DND-41 (cell line): ENCODE measurements at regions not wholly inside any gene's neighbourhood (a gene's known extent, or its start where the extent isn't known, plus 50 kb on each side); places are given as distances from the start of the nearest gene placed in this dataset.

Experiments
- ATAC-seq: fragments of 200-7000 bp; cut with Tn5 transposase; 3 replicates; pipeline ENCODE4 v1.9.1; 2021; ENCODE audit warnings: low read depth; ENCODE audit not compliant: insufficient read depth
- DNase-seq: peaks from one replicate; pipeline ENCODE4 v3.0.0-alpha.2; 2020
- H2AFZ ChIP-seq: 2 replicates; pipeline ENCODE4 v1.6.0; 2012; ENCODE audit warnings: low read depth, low read length
- H3K27ac ChIP-seq: 2 replicates; pipeline ENCODE4 v1.5.1; 2012; ENCODE audit warnings: low read length, inconsistent platforms
- H3K27me3 ChIP-seq: fragments of 200-600 bp; sonication (generic); 2 replicates; pipeline ENCODE4 v1.6.0; 2012; ENCODE audit warnings: low read length, mild to moderate bottlenecking, inconsistent platforms; ENCODE audit not compliant: insufficient read depth, poor library complexity
- H3K36me3 ChIP-seq: 2 replicates; pipeline ENCODE4 v1.5.1; 2012; ENCODE audit warnings: low read length, inconsistent platforms; ENCODE audit not compliant: insufficient read depth
- H3K4me1 ChIP-seq: 2 replicates; pipeline ENCODE4 v1.5.1; 2012; ENCODE audit warnings: mild to moderate bottlenecking, low read length; ENCODE audit not compliant: insufficient read depth
- H3K4me2 ChIP-seq: 2 replicates; pipeline ENCODE4 v1.6.0; 2012; ENCODE audit warnings: mild to moderate bottlenecking, moderate library complexity, low read length, inconsistent platforms; ENCODE audit not compliant: insufficient read depth
- H3K4me3 ChIP-seq, 2 experiments: fragments of 200-600 bp in 1 of 2; shearing (Covaris generic) in 1 of 2; 2 replicates each; pipeline ENCODE4 v1.5.1; 2012 to 2016; ENCODE audit warnings: inconsistent platforms in 2 of 2, low read length in 2 of 2, mild to moderate bottlenecking in 2 of 2, low read depth in 1 of 2, moderate library complexity in 1 of 2
- H3K79me2 ChIP-seq: 2 replicates; pipeline ENCODE4 v1.6.0; 2012; ENCODE audit warnings: low read length, inconsistent platforms; ENCODE audit not compliant: insufficient read depth
- H3K9ac ChIP-seq: 2 replicates; pipeline ENCODE4 v1.6.0; 2012; ENCODE audit warnings: low read depth, mild to moderate bottlenecking, inconsistent platforms, low read length, moderate library complexity
- H3K9me3 ChIP-seq: 2 replicates; pipeline ENCODE4 v1.5.1; 2012; ENCODE audit warnings: low read length, moderate library complexity, mild to moderate bottlenecking, inconsistent platforms; ENCODE audit not compliant: insufficient read depth, severe bottlenecking
- H4K20me1 ChIP-seq: 2 replicates; pipeline ENCODE4 v1.6.0; 2012; ENCODE audit warnings: low read length; ENCODE audit not compliant: insufficient read depth
- CTCF ChIP-seq: IDR thresholded peaks from 2 replicates; pipeline ENCODE4 v1.5.1; 2012; ENCODE audit warnings: borderline replicate concordance, low read length, moderate library complexity, mild to moderate bottlenecking; ENCODE audit not compliant: poor library complexity, severe bottlenecking; ENCODE audit errors: extremely low read depth
- EZH2 ChIP-seq: IDR thresholded peaks from 3 replicates; pipeline ENCODE4 v1.6.1; 2012; ENCODE audit warnings: borderline replicate concordance, low read depth, mild to moderate bottlenecking, moderate library complexity, low read length, inconsistent platforms; ENCODE audit not compliant: severe bottlenecking

- Histone ChIP-seq H4K20me1 (no peaks in the 10 kb centered on the region), H3K36me3 (no peaks in the 10 kb centered on the region), H3K27ac (no peak overlapping the region), H3K27me3 (no peaks in the 10 kb centered on the region), H3K4me3 (no peak overlapping the region), H2AFZ (no peak overlapping the region), H3K79me2 (no peaks in the 10 kb centered on the region), H3K4me1 (no peaks in the 10 kb centered on the region; the same call in 1 of the 2 replicates), H3K9ac (no peak overlapping the region), H3K9me3 (no peaks in the 10 kb centered on the region), H3K4me2 (no peak overlapping the region)
- TF ChIP-seq CTCF, result no peak
- no peak for TF ChIP-seq EZH2
- DNase-seq, result no peak
- no peak for ATAC-seq
Observed at GRCh38 chr4:89653012-89653411, 183.9 kb downstream of the SNCA start.

GRCh38 chr4:89645482-89645881 is 191.5 kb downstream of the SNCA start:
- no peaks in the 10 kb centered on the region for H4K20me1 ChIP-seq
- H3K9me3 ChIP-seq, result no peaks in the 10 kb centered on the region
- H3K4me2 ChIP-seq, result no peak overlapping the region
- TF ChIP-seq CTCF (no peak), EZH2 (no peak)
- DNase-seq, result no peak
- H3K79me2 ChIP-seq, result no peaks in the 10 kb centered on the region
- H3K4me3 ChIP-seq, result no peak overlapping the region
- no peak overlapping the region for H3K9ac ChIP-seq
- no peaks in the 10 kb centered on the region for H3K36me3 ChIP-seq
- ATAC-seq, result no peak
- H3K27me3 ChIP-seq, result no peaks in the 10 kb centered on the region
- no peaks in the 10 kb centered on the region for H3K4me1 ChIP-seq
- no peak overlapping the region for H3K27ac ChIP-seq
- H2AFZ ChIP-seq, result no peak overlapping the region

GRCh38 chr4:89641367-89641687 is 195.6 kb downstream of the SNCA start:
- no peak for TF ChIP-seq CTCF
- no peak for TF ChIP-seq EZH2
- H3K4me2 ChIP-seq, result no peak overlapping the region
- no peaks in the 10 kb centered on the region for H3K4me1 ChIP-seq
- no peaks in the 10 kb centered on the region for H3K9me3 ChIP-seq
- no peak for ATAC-seq
- H3K36me3 ChIP-seq, result no peaks in the 10 kb centered on the region
- no peak overlapping the region for H3K9ac ChIP-seq
- H3K4me3 ChIP-seq, result no peak overlapping the region
- no peaks in the 10 kb centered on the region for H4K20me1 ChIP-seq
- H3K27me3 ChIP-seq, result no peaks in the 10 kb centered on the region
- no peaks in the 10 kb centered on the region for H3K79me2 ChIP-seq
- H3K27ac ChIP-seq, result no peak overlapping the region
- DNase-seq, result no peak
- no peak overlapping the region for H2AFZ ChIP-seq
